ENCODE measurements at regions not wholly inside any gene's neighbourhood (a gene's known extent, or its start where the extent isn't known, plus 50 kb on each side); places are given as distances from the start of the nearest gene placed in this dataset.

GRCh38 chr4:104967034-104967401 lies 179.7 kb upstream of the TET2 start:
- TF ChIP-seq POLR2AphosphoS5 (IDR thresholded peaks at IDR 0.05; ENCODE audit: low read depth, low read length) (no peak), SIN3A (IDR thresholded peaks at IDR 0.05; ENCODE audit: borderline replicate concordance, insufficient read depth, low read length) (no peak), TAF1 (IDR thresholded peaks at IDR 0.05; ENCODE audit: borderline replicate concordance, insufficient read depth, low read length) (no peak)

All from PFSK-1 (cell line).